Kidney epithelial cell (primary cell): ENCODE measurements at regions not wholly inside any gene's neighbourhood (a gene's known extent, or its start where the extent isn't known, plus 50 kb on each side); places are given as distances from the start of the nearest gene placed in this dataset.
"Not testable (repeated sequence)": the region's sequence is repeated elsewhere in the genome, so short reads cannot be mapped to it uniquely, and the experiment has no call there.

Experiments used
- DNase-seq: peaks from one replicate; pipeline ENCODE4 v3.0.0-alpha.2; 2010; ENCODE audit warnings: low read depth
- H3K27me3 ChIP-seq: 2 replicates; pipeline ENCODE4 v1.6.0; 2011; ENCODE audit warnings: low read length; ENCODE audit not compliant: control insufficient read depth, insufficient read depth
- H3K36me3 ChIP-seq: 2 replicates; pipeline ENCODE4 v1.5.1; 2011; ENCODE audit warnings: low read length; ENCODE audit not compliant: control insufficient read depth, insufficient read depth
- H3K4me3 ChIP-seq: 2 replicates; pipeline ENCODE4 v1.5.1; 2011; ENCODE audit warnings: low read depth, mild to moderate bottlenecking, control low read depth, low read length
- CTCF ChIP-seq: IDR thresholded peaks from 2 replicates; pipeline ENCODE4 v1.5.1; 2011; ENCODE audit warnings: mild to moderate bottlenecking, moderate library complexity, low read length, control low read depth, inconsistent platforms; ENCODE audit not compliant: insufficient read depth, poor library complexity, severe bottlenecking

GRCh38 chr1:83490988-83491387, 507.9 kb downstream of the TTLL7 start:
- no peaks in the 10 kb centered on the region for H3K36me3 ChIP-seq
- no peak for TF ChIP-seq CTCF
- DNase-seq: no peak

GRCh38 chr1:83488105-83488504, 510.8 kb downstream of the TTLL7 start:
- not testable (repeated sequence) for H3K27me3 ChIP-seq, H3K36me3 ChIP-seq, DNase-seq, H3K4me3 ChIP-seq

More at GRCh38 chr1:83490988-83491387, 507.9 kb downstream of the TTLL7 start:
- no peak overlapping the region for H3K4me3 ChIP-seq
- no peaks in the 10 kb centered on the region for H3K27me3 ChIP-seq

GRCh38 chr1:83487460-83487859, 511.5 kb downstream of the TTLL7 start:
- not testable (repeated sequence) for H3K36me3 ChIP-seq, DNase-seq, H3K4me3 ChIP-seq

GRCh38 chr1:83485314-83486019, 513.5 kb downstream of the TTLL7 start:
- H3K36me3 ChIP-seq, DNase-seq, H3K4me3 ChIP-seq, H3K27me3 ChIP-seq: not testable (repeated sequence)

More at GRCh38 chr1:83487460-83487859, 511.5 kb downstream of the TTLL7 start:
- H3K27me3 ChIP-seq: not testable (repeated sequence)

- H3K4me3 ChIP-seq, DNase-seq, H3K27me3 ChIP-seq, H3K36me3 ChIP-seq: not testable (repeated sequence)
Measured at GRCh38 chr1:83481284-83481683, 517.6 kb downstream of the TTLL7 start.

GRCh38 chr1:83479591-83480239, 519.2 kb downstream of the TTLL7 start:
- not testable (repeated sequence) for H3K4me3 ChIP-seq, DNase-seq, H3K27me3 ChIP-seq, H3K36me3 ChIP-seq

GRCh38 chr1:83478127-83478526, 520.8 kb downstream of the TTLL7 start:
- DNase-seq, H3K27me3 ChIP-seq, H3K4me3 ChIP-seq, H3K36me3 ChIP-seq: not testable (repeated sequence)

- DNase-seq, H3K27me3 ChIP-seq, H3K36me3 ChIP-seq, H3K4me3 ChIP-seq: not testable (repeated sequence)
Measured at GRCh38 chr1:83476518-83476917, 522.4 kb downstream of the TTLL7 start.

GRCh38 chr1:83474946-83475345, 524.0 kb downstream of the TTLL7 start:
- DNase-seq, H3K27me3 ChIP-seq, H3K4me3 ChIP-seq, H3K36me3 ChIP-seq: not testable (repeated sequence)

- not testable (repeated sequence) for H3K27me3 ChIP-seq, DNase-seq, H3K4me3 ChIP-seq, H3K36me3 ChIP-seq
Measured at GRCh38 chr1:83473986-83474385, 524.9 kb downstream of the TTLL7 start.

- DNase-seq, H3K4me3 ChIP-seq, H3K36me3 ChIP-seq, H3K27me3 ChIP-seq: not testable (repeated sequence)
Measured at GRCh38 chr1:83472066-83472465, 526.9 kb downstream of the TTLL7 start.

- not testable (repeated sequence) for H3K36me3 ChIP-seq, DNase-seq, H3K4me3 ChIP-seq, H3K27me3 ChIP-seq
Measured at GRCh38 chr1:83471272-83471671, 527.7 kb downstream of the TTLL7 start.

GRCh38 chr1:83468336-83468735, 530.6 kb downstream of the TTLL7 start:
- not testable (repeated sequence) for DNase-seq, H3K36me3 ChIP-seq

GRCh38 chr1:83457735-83458248, 541.1 kb downstream of the TTLL7 start:
- H3K4me3 ChIP-seq, H3K27me3 ChIP-seq, H3K36me3 ChIP-seq, DNase-seq: not testable (repeated sequence)

More at GRCh38 chr1:83468336-83468735, 530.6 kb downstream of the TTLL7 start:
- H3K4me3 ChIP-seq, H3K27me3 ChIP-seq: not testable (repeated sequence)
